Heart left ventricle (tissue), 16 donors: ENCODE measurements at regions not wholly inside any gene's neighbourhood (a gene's known extent, or its start where the extent isn't known, plus 50 kb on each side); places are given as distances from the start of the nearest gene placed in this dataset.
"Not testable (repeated sequence)": the region's sequence is repeated elsewhere in the genome, so short reads cannot be mapped to it uniquely, and the experiment has no call there.

Experiments used
- ATAC-seq, 4 donors: fragments of 200-7000 bp; cut with Tn5 transposase; one replicate each; pipeline ENCODE4 v1.9.1; 2020 to 2022; ENCODE audit warnings: moderate library complexity in 4 of 4, mild to moderate bottlenecking in 3 of 4, moderate number of reproducible peaks in 1 of 4
- DNase-seq, 5 donors: peaks; one replicate each; pipeline ENCODE4 v3.0.0-alpha.2; 2020
- H3K27ac ChIP-seq, 12 donors: fragments of 200-600 bp; sonication (generic) in 4 of 12; one replicate each; pipeline versions ENCODE4 v1.5.0 to v1.8.0; 2016 to 2022; ENCODE audit warnings: mild to moderate bottlenecking in 2 of 12
- H3K27me3 ChIP-seq, 9 donors: fragments of 200-600 bp; sonication (generic) in 2 of 9; one replicate each; pipeline versions ENCODE4 v1.5.1 to v1.8.0; 2016 to 2022; ENCODE audit warnings: mild to moderate bottlenecking in 3 of 9
- H3K36me3 ChIP-seq, 9 donors: fragments of 200-600 bp; sonication (generic) in 2 of 9; one replicate each; pipeline versions ENCODE4 v1.5.0 to v1.8.0; 2018 to 2022; ENCODE audit warnings: mild to moderate bottlenecking in 2 of 9
- H3K4me1 ChIP-seq, 12 donors: fragments of 200-600 bp; sonication (generic) in 4 of 12; one replicate each; pipeline versions ENCODE4 v1.5.0 to v1.8.0; 2016 to 2022; ENCODE audit warnings: mild to moderate bottlenecking in 3 of 12
- H3K4me3 ChIP-seq, 12 donors: fragments of 200-600 bp; sonication (generic) in 4 of 12; one replicate each; pipeline versions ENCODE4 v1.5.0 to v1.8.0; 2017 to 2022; ENCODE audit warnings: mild to moderate bottlenecking in 9 of 12, moderate library complexity in 4 of 12
- H3K9me3 ChIP-seq, 12 donors: fragments of 200-600 bp; sonication (generic) in 4 of 12; one replicate each; pipeline versions ENCODE4 v1.5.0 to v1.8.0; 2016 to 2022; ENCODE audit warnings: mild to moderate bottlenecking in 1 of 12
- CTCF ChIP-seq, 12 donors: fragments of 200-600 bp; sonication (generic) in 4 of 12; IDR thresholded peaks; one replicate each; pipeline versions ENCODE4 v1.5.0 to v1.8.0; 2018 to 2022; ENCODE audit warnings: antibody characterized with exemption in 12 of 12, mild to moderate bottlenecking in 5 of 12
- POLR2A ChIP-seq, 2 donors: fragments of 450-650 bp; IDR thresholded peaks; one replicate each; pipeline ENCODE4 v1.6.1; 2017; ENCODE audit warnings: antibody characterized with exemption in 2 of 2, mild to moderate bottlenecking in 2 of 2, moderate library complexity in 2 of 2
- WGBS, 4 donors: extraction: QIAGEN DNeasy Blood & Tissue Kit in 2 of 4; methylation state at CpG; one replicate each; pipeline versions ENCODE4 v1.1.5 to v1.1.7; 2013 to 2018; 5-methylcytosine and 5-hydroxymethylcytosine counted together
- intact Hi-C, 10 donors: fragments of 100-400 bp; cut with DNase I; formaldehyde crosslinking; loops; one replicate each; pipeline versions ENCODE4 v1.11.1 to v1.14.2; 2022
- donor health status: ischemic (EF 13 %, LVEDD 7.1; RV severe dilation, severe dysfunction).
- donor health status: healthy with polysubstance abuse.
- donor health status: DM: no; HTN: yes; CAD: no.
- donor health status: DM: no; HTN: no; CAD: no.
- donor health status: ischemic (EF 25% LVEDD 6.9; RV normal size, moderate dysfunction).
- donor health status: ischemic (EF 25% LVEDD 5.7; RV mildly dilated, moderate dysfunction).
- donor health status: healthy.
- donor health status: DM: yes; HTN: yes; CAD: no.
- donor health status: ischemic (EF 35%, LVEDD 5.7; RV mildly dilated, moderate dysfunction).
- donor health status: nonischemic (EF 11% LVEDD 7.7; RV severe dilation, severe dysfunction).
- donor health status: DM: yes; HTN: yes; CAD: no.
- donor health status: PGD.
- donor health status: ischemic (EF 29% LVEDD 5.4; RV normal size, mild dysfunction).
- donor health status: nonischemic (EF 23%, LVEDD 6.1; RV moderate dilation, normal function).

GRCh38 chr13:40352802-40353562 is 313.5 kb downstream of the FOXO1 start:
- intact Hi-C loops, result no loop called here
- Histone ChIP-seq H3K27ac (peak overlapping the region in 9 of 12 donors; percentile 8 to 66 (median 41)), H3K9me3 (no peaks in the 10 kb centered on the region), H3K4me1 (peaks cover 0 to 18% (median 13%) of the 10 kb centered on the region in 12 donors), H3K27me3 (no peaks in the 10 kb centered on the region), H3K4me3 (no peak overlapping the region), H3K36me3 (no peaks in the 10 kb centered on the region)
- TF ChIP-seq POLR2A (IDR thresholded peaks at IDR 0.05) (no peak), CTCF (IDR thresholded peaks at IDR 0.05) (no peak)
- DNase-seq (peak in 2 of 5 donors; percentile 43 to 55), ATAC-seq (peak; percentile 57 to 59 (median 59))
- 64 to 66% (median 66%) methylated on average over 6 of the region's 6 CpGs for WGBS, 4 donors

GRCh38 chr13:40355126-40355724 is 311.2 kb downstream of the FOXO1 start:
- Histone ChIP-seq H3K4me1 (peaks cover 0 to 18% (median 13%) of the 10 kb centered on the region in 12 donors), H3K9me3 (no peaks in the 10 kb centered on the region), H3K4me3 (no peak overlapping the region), H3K27ac (no peak overlapping the region), H3K27me3 (no peaks in the 10 kb centered on the region), H3K36me3 (no peaks in the 10 kb centered on the region)
- intact Hi-C loops, result no loop called here
- 78 to 95% (median 89%) methylated on average over 6 of the region's 6 CpGs for WGBS, 4 donors
- no peak for ATAC-seq
- TF ChIP-seq POLR2A (IDR thresholded peaks at IDR 0.05) (no peak), CTCF (IDR thresholded peaks at IDR 0.05) (no peak)
- no peak for DNase-seq

GRCh38 chr13:40356011-40356410 is 310.4 kb downstream of the FOXO1 start:
- WGBS, 4 donors, result 94 to 100% (median 95%) methylated on average over 6 of the region's 6 CpGs
- Histone ChIP-seq H3K4me1 (peaks cover 0 to 18% (median 13%) of the 10 kb centered on the region in 12 donors), H3K27ac (no peak overlapping the region), H3K4me3 (no peak overlapping the region), H3K27me3 (no peaks in the 10 kb centered on the region), H3K9me3 (no peaks in the 10 kb centered on the region), H3K36me3 (no peaks in the 10 kb centered on the region)
- intact Hi-C loops, result no loop called here
- TF ChIP-seq CTCF (IDR thresholded peaks at IDR 0.05) (no peak), POLR2A (IDR thresholded peaks at IDR 0.05) (no peak)
- ATAC-seq (no peak), DNase-seq (no peak)

GRCh38 chr13:40356458-40356857 is 310.0 kb downstream of the FOXO1 start:
- WGBS, 4 donors, result 67 to 79% (median 68%) methylated on average over 21 to 22 of the region's 22 CpGs
- peaks cover 0 to 17% (median 13%) of the 10 kb centered on the region in 12 donors for H3K4me1 ChIP-seq
- intact Hi-C loops, ATAC-seq, H3K27ac ChIP-seq, DNase-seq, H3K4me3 ChIP-seq, H3K36me3 ChIP-seq, H3K9me3 ChIP-seq, H3K27me3 ChIP-seq: not testable (repeated sequence)
